RPMI7951 (cell line): ENCODE measurements at regions not wholly inside any gene's neighbourhood (a gene's known extent, or its start where the extent isn't known, plus 50 kb on each side); places are given as distances from the start of the nearest gene placed in this dataset.

Experiments
- DNase-seq: peaks from one replicate; pipeline ENCODE4 v3.0.0-alpha.2; 2012; ENCODE audit warnings: low read depth

DNA sequence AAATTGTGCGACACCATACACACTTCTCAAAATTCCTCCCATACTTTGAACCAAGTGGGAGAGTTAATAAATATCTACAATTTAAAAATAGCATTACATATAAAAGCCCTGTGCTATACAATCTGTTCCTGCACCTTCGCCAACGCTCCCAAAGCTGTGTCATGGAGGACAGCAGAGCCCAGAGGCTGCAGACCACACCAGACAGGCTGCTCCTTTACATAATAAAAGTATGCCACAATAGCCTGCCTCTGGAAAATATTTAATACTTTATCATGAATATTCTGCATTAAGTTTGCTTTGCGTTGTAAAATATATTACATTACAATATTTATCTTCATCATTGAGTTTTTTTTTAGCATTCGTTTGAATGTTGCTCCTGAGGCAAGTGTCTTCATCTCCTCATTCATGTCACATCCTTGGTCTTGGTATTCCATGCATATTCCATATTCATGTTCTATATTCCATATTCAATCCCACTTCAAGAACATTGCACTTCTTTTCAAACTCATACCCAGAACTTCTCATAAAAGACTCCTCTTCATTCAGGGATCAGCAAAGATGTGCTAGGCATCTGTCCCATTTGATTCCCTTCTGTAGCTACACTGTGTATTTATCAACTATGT is 663.9 kb downstream of the POM121L12 start:
- DNase-seq = no peak

DNA sequence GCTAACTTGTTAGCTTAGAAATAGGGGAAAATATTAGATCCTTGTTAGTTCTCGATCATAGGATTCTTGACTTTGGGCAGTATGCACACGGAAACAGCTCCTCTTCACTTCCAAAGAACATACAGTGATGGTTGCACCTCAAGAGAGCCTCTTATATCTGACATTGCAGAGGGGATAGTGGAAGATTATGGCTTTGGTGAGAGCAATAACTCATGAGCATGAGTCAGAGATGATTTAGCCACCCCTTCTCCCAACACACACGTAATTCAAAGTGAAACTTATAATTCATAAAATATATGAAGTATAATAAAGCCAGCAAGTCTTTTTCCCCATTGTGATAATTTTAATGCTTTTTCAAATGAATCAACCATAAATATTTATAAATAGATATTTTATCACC is 683.7 kb downstream of the POM121L12 start:
- DNase-seq = no peak

DNA sequence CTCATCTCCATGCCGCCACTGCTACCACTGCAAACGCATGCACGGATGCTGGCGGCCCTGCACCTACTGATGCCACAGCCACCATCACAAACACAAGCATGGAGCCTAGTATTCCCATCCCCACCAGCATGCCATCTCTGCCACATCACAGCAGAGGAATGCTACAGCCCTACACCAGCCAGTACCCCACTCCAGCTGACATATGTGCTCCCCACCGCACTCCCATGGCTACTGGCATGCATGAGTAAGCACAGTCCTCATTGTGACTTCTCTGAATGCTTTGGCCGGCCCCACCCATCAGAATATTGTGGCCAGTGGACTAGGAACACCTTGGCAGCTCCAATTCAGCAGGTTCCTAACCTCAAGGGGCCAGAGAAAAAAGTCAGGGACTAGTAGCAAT is 705.5 kb downstream of the POM121L12 start:
- peak; percentile 46 for DNase-seq

GRCh38 chr7:53743697-53744402 is 708.4 kb downstream of the POM121L12 start:
- DNase-seq = no peak

DNA sequence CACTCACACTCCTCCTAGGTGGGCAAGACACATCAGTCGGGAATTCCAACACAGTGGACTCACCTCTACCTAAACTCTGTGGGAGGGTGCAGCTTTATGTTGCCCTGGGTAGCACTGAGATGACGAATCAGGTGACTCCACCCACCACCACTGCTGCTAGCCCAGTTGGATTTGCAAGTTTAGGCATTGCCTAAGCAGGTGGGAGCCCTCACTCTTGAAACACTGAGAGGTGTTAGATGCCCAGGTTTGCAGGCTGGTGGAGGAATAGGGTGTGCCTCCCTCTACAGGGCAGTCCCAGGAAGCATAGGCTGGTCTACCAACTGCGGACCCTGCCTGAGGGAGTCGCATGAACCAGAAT is 708.9 kb downstream of the POM121L12 start:
- no peak for DNase-seq

DNA sequence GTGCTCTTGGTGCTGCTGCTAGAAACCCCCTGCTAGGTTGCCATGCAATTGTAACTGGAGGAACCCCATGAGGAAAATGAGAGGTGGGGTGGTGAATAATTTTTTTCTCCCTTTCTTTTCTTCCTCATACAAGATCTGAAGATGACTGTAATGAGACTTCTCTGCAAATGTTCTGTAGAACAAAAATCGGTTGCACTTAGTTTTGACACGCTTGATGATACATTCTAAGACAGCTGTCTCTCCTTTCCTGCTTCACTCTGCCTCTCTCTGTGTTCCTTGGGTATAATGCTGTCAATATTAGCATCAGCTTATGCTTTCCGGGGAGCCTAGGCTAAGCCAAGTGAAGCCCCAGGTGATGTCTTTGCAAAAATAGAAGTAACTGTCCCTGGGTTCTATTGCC is 721.5 kb downstream of the POM121L12 start:
- DNase-seq = no peak

DNA sequence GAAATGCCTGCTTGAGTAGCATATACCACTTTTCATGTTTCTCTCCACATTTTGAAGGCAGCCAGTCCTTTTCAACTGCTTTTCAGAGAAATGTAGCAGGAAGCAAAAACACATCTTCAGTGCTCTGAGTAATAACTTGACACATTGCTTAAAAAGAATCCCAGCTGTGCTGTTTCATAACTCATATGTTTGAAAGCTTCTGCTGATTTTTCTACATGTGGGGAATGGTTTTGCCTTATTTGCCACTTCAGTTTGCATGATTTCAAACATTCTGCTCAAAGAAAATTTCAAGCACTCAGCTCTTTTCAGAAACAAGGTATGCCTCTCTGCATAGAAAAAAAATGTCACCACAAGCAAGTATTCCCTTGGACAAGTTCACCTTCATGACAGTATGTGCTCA is 732.8 kb downstream of the POM121L12 start:
- DNase-seq = no peak

DNA sequence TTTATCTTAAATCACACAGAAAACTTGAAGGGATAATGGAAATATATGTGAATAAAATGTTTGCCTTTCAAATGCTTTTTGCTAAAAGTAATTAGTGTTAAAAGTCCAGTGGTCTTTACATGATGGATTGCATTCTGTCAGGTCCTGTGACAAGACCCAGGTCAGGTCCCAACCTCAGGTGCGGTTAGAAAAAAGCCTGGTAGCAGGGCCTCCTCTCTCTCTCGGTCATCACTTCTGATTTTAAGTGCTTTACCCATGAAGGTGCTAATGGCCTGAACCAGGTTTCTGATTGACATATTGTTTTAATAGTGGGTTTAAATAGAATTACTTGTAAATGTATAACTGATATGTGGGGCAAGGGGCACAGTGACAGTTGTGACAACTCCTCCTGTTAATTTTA is 736.3 kb downstream of the POM121L12 start:
- no peak for DNase-seq

GRCh38 chr7:53776323-53776722 is 740.9 kb downstream of the POM121L12 start:
- no peak for DNase-seq

GRCh38 chr7:53789741-53790140 is 752.4 kb upstream of the VSTM2A start:
- no peak for DNase-seq

DNA sequence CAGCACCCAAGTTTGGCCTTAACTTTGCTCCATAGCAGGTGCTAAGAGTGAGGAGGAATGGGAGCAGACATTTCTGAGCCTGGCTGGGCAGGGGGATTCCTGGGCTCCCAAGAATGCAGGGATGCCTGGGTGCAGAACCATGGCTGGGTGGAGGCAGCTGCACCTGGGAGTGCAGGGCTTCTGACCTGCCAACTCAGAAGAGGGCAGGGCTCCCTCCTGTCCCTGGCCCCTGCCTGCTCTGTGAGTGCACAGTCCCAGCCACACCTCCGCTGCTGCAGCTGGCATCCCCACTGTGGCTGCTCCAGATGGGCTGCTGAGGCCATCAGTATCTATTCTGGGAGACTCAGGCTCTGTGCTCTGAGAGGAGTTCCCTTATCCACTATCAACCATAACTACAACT is 747.4 kb upstream of the VSTM2A start:
- no peak for DNase-seq

DNA sequence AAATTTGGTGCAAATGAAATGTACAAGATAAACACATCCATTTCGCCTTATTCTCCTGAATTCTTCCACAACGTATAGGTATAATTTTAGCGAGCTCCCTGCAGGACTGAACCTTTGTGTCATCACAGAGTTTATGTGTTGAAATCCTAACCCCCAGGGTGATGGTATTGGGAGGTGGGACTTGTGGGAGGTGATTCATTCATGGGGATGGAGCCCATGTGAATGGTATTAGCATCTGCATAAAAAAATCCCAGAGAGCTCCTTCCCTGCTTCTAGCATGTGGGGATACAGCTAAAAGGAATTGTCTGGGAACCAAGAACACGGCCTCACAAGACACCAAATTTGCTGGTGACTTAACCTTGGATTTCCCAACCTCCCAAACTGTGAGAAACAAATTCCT is 741.4 kb upstream of the VSTM2A start:
- DNase-seq = peak; percentile 70

DNA sequence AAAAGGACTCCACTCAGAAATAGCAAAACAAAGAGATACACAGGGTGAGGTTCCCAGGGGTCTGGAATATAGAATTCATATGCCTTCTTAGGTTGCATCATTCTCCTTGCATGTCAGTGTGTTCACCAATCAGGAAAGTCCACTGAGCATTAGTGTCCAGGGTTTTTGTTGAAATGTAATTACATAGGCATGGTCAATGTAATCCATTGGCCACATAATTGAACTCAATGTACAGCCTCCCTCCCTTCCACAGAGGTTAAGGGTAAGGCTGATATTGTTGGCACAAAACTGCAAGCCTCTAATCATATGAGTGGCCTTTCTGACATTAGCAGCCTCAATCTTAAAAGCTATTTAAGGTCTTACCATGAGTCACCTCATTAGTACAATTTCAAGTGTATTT is 736.1 kb upstream of the VSTM2A start:
- no peak for DNase-seq

- DNase-seq = peak; percentile 83
Observed at GRCh38 chr7:53811555-53812079, 730.6 kb upstream of the VSTM2A start.

DNA sequence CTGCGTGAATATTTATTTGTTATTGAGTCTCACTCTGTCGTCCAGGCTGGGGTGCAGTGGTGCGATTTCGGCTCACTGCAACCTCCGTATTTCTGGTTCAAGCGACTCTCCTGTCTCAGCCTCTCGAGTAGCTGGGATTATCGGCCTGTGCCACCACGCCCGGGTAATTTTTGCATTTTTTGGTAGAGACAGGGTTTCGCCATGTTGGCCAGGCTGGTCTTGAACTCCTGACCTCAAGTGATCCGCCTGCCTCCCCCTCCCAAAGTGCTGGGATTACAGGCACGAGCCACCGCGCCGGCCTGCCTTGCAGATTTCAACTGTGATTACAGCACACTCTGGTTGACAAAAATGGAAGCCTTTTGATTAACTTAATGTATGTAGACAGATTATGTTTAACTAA is 730.0 kb upstream of the VSTM2A start:
- DNase-seq = peak; percentile 19

GRCh38 chr7:53835301-53835700 is 706.9 kb upstream of the VSTM2A start:
- DNase-seq = no peak

- DNase-seq = no peak
Observed at GRCh38 chr7:53877688-53878087, 664.5 kb upstream of the VSTM2A start.

DNA sequence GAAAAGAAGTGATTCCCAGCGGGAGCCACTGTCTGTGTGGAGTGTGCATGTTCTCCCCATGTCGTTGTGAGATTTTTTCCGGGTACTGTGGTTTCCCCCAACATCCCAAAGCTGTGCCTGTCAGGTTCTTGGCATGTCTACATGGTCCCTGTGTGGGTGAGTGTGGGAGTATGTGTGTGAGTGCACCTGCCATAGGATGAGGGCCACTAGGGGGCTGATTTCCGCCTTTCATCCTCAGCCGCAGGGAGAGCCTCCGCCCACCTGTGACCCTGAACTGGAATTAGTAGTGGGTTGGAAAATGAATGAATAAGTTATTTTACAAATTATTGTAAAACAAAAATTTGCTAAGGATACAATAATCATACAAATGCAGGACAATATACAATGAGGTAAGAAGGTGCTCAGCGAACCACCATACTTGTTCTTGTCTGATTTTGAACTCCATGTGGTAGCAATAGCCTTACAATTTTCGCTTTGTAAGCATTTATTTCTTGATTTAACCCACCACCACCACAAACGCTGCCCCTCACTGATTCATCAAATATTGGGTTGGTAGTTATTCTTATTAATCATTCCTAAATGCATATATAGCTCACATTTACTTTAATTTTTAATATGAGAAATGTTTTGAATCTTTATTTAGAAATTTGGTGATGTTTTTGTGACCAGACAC is 641.2 kb upstream of the VSTM2A start:
- DNase-seq = no peak

GRCh38 chr7:53904355-53904754 is 637.8 kb upstream of the VSTM2A start:
- DNase-seq = no peak

GRCh38 chr7:53917637-53918036 is 624.5 kb upstream of the VSTM2A start:
- no peak for DNase-seq

GRCh38 chr7:53920011-53920410 is 622.2 kb upstream of the VSTM2A start:
- no peak for DNase-seq

GRCh38 chr7:53940483-53940882 is 601.7 kb upstream of the VSTM2A start:
- DNase-seq = no peak

GRCh38 chr7:53947732-53948131 is 594.4 kb upstream of the VSTM2A start:
- DNase-seq = no peak
